Lower leg skin (tissue), 3 donors: ENCODE measurements at regions not wholly inside any gene's neighbourhood (a gene's known extent, or its start where the extent isn't known, plus 50 kb on each side); places are given as distances from the start of the nearest gene placed in this dataset.

Experiments used
- POLR2A ChIP-seq, 2 donors: fragments of 450-650 bp; IDR thresholded peaks; one replicate each; pipeline ENCODE4 v1.6.1; 2016 to 2017; ENCODE audit warnings: antibody characterized with exemption in 2 of 2, mild to moderate bottlenecking in 1 of 2, moderate library complexity in 1 of 2
- TF ChIP-seq, protein P1 (sequence below), 3 donors: fragments of 450-650 bp; IDR thresholded peaks; one replicate each; pipeline ENCODE4 v1.5.1; 2016; ENCODE audit warnings: antibody characterized with exemption in 3 of 3, mild to moderate bottlenecking in 3 of 3, moderate library complexity in 2 of 3

DNA sequence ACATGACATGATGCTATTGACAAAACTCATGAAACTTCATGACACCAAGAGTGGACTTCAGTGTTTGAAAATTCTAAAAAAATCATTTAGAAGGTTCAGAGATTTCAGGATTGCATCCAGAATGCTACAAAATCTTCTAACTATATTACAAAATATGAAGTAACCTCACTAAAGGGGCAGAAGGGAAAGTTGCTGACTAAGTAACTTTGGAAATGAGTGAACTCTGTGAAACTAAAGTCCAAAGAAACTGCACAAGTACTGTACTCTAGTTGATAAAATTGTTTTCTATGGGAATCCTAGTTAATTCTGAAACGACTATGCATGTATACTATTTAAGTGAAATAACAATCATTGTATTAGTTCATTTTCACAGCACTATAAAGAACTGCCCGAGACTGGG lies 184.4 kb downstream of the LYPLAL1 start:
- TF ChIP-seq POLR2A (IDR thresholded peaks at IDR 0.05) = no peak
- TF ChIP-seq, protein P1, sequence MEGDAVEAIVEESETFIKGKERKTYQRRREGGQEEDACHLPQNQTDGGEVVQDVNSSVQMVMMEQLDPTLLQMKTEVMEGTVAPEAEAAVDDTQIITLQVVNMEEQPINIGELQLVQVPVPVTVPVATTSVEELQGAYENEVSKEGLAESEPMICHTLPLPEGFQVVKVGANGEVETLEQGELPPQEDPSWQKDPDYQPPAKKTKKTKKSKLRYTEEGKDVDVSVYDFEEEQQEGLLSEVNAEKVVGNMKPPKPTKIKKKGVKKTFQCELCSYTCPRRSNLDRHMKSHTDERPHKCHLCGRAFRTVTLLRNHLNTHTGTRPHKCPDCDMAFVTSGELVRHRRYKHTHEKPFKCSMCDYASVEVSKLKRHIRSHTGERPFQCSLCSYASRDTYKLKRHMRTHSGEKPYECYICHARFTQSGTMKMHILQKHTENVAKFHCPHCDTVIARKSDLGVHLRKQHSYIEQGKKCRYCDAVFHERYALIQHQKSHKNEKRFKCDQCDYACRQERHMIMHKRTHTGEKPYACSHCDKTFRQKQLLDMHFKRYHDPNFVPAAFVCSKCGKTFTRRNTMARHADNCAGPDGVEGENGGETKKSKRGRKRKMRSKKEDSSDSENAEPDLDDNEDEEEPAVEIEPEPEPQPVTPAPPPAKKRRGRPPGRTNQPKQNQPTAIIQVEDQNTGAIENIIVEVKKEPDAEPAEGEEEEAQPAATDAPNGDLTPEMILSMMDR (IDR thresholded peaks at IDR 0.05) = no peak
